NCI-H524 treated with DMSO at 0.1 percent for 48 hours (cell line): ENCODE measurements at regions not wholly inside any gene's neighbourhood (a gene's known extent, or its start where the extent isn't known, plus 50 kb on each side); places are given as distances from the start of the nearest gene placed in this dataset.
"Not testable (repeated sequence)": the region's sequence is repeated elsewhere in the genome, so short reads cannot be mapped to it uniquely, and the experiment has no call there.

Experiments used
- DNase-seq: peaks from one replicate; lab custom pipeline; 2025; lab: John Stamatoyannopoulos, UW

DNA sequence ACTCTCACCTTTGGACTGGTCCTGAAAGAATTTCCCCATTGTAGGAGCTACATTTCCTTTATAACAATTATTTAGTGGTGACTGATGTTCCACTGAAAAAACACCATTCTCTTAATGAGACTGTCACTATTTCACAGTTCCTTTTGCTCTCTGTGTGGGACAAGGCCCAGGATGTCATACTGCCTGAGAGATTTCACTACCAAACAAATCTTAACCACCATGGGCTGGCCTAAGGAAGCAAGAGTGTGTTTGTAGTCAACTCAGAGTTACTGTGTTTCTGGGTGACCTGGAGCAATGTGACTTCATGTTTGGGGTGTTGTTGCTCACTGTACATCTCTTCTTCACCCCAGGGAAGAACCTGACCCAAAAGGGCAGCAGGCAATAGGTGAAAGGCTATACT is 50.1 kb upstream of the ZNF608 start:
- no peak for DNase-seq

DNA sequence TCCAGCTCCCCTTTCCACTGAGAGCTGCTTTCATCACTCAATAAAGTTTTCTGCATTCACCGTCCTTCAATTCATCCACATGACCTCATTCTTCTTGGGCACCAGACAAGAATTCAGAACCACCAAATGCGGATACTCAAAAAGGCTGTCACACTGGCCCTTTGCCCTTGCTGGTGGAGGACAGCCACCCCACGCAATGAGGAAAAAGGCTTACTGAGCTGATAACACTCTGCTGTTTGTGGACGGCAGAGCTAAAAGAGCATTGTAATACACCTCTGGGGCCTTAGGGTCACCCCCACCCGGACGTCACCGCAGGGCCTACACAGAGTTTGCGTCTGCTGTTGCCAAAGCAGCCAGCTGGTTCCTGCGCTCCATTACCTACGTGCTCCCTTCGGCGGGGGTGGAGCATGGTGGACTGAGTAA is 51.2 kb upstream of the ZNF608 start:
- no peak for DNase-seq

DNA sequence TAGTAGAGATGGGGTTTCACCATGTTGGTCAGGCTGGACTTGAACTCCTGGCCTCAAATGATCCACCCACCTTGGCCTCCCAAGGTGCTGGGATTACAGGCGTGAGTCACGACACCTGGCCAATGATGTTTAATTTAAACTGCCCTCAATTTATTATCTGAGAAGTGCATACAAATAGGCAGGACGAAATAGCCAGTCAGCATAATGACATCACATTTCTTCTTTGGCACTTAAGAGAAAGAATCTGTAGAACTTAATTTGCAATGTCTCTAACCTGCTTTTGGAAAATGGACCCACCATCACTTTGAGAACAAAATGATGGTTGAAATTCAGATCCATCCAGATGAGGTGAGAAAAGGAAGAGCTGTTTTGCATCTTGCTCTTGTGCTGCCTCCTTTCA is 52.5 kb upstream of the ZNF608 start:
- DNase-seq, result no peak

DNA sequence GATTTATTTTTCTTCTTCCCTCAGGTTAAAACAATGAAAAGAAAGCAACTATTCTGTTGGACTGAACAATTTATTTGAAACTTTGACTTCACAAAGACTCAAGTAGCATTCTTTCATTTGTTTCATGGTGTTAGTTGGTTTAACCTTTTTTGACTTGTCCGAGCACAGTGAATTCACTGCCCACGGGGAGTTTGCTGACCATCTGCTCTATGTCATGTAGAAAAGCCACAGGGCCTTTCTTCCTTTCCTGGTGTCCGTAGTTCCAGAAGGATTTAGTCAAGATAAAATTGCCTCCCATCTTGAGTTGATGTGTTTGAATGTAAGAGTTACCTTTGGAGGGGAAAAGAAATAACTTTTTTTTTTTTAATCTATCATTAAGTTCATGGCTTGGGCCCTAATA is 55.1 kb upstream of the ZNF608 start:
- DNase-seq, result no peak

DNA sequence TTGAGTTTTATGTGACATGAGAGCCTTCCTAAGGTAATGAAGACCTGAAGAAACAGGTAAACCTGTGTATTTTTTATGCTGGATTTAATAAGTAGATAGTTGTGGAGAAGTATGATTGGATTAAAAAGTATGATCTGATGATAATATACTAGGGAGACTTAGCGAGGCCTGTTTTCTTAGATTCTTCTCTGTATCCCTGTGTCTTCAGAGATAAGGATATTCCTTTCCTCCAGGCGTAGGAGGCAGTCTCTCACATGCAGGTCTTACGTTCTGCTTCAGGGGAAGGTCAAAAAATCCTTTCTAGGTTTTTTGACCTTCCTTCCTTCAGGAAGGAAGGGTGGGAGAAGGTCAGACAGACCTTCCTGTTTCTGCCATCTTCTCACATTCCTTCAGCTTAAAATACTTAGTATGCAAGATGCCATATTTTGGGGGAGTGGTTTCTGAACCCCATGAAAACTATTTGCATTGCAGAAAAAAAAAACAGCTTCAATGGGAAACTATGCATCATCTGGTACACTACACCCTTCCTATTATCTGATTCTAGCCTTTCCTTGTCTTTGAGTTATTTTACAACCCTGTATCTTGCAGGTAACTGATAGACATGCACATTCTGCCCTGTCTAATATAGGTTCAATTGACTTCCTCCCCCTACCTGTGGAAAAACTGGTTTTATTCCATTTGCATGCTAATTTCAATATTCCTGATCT is 57.3 kb upstream of the ZNF608 start:
- no peak for DNase-seq

DNA sequence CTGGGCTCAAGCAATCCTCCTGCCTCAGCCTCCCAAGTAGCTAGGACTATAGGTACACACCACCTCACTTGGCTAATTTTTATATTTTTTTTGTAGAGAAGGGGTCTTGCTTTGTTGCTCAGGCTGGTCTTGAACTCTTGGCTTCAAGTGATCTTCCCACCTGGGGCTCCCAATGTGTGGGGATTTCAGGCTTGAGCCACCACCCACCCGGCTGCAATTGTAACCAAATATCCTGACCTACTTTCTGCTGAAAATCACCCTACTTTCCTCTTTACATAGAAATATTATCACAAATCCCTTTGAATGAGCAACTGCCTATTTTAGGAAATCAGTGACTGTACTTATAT is 59.6 kb upstream of the ZNF608 start:
- no peak for DNase-seq

DNA sequence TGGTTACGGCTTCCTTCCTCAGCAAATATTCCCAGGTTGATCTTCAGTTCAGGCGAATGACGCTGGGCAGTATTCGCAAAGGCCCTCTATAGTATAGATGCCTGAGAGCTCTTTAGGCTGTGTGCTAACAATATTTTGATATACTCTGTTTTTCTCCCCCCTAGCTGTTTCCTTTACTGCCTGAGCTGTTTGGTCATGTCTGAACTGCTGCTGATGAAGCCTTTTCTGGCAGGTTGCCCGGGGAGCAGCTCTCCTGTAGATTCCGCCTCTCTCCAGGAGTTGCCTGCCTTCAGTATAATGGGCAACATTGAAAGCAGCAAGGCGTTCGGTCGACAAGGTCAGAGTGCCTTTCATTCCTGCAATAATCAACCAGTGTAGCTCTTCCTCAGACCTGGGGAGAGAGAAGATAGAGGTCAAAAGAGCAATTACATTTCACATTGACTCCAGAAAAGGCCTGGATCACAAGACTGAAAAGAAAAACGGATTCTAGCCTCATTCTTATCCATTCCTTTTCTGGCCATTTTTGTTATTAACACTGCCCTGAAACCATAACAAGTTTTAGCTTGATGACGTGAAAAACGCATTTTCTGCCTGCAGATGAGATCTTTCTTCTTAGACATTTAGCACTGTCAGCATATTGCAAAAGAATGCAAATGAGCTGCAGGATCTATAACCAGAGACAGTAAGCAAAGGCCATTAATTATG is 60.1 kb upstream of the ZNF608 start:
- DNase-seq, result peak; percentile 21

DNA sequence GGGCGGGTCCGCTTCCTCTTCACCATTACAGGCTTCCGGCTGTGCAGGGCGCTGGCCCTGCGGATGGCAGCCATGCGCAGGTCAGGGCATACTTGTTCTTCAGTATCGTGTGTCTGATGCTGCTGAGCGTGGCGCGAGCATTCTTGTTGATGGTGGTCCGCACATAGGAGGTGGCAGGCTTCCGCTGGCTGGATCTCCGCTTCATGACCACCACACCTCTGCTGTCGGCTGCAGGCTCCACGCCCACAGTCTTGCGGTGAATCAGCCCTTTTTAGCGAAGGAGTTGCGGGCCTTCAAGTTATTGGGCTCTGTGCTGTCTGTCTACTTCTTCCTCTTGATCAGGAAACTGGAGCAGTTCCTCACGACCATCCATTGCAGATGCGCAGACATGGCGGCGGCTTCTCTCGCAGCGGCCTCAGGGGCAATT is 62.4 kb upstream of the ZNF608 start:
- DNase-seq, result no peak

DNA sequence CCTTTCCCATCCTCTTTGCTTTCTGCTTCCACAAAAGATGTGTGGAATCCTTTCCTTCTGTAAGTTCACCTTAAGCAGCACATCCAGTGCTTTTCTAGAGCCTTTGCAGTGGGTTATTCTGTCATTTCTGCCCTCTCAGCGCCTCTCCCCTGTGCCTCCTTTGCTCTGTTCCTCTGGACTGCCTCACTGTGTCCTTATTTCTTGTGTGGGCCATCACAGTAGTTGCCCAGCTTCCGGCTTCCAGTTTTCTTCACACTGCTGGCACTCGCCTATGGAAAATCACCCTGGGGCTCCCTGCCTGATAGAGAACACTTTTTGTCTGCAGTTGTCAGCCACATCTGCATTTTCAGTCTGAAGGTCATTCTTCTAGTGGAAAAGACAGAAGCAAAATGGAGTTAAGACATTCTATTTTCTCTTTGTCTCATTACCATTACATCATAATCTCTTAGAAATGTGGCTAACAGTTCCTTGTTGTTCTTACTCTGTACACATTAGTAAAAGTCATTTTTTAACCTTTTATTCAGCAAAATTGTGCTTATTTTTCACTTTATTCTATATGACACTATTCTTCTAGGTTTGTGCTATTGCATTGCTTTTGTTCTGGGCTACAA is 64.1 kb upstream of the ZNF608 start:
- DNase-seq, result no peak

DNA sequence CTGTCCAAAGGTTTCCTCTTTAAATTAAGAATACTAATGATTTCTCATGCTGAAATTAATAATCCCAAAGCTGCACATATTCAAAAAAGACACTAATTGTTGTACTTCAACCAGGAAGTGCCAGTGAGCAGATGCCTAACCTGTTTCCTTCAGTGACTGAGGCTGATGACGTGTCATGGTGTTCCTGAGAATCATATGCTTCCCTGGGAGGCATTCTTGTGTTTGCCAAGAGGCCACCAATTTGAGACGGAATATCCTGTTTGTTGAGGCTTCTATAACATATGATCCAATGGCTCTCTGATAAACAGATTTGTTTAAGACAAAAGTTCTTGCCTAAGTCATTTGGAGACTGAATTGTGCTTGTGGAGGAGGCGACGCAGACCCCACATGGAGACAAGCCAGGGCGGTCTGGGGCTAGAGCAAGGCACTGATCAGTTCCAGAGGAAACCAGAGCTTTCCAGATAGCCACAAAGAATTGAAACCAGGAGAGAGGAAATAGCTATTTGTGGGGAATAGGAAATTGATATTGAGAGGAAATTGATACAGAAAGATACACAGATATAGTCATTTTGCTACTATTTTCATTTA is 66.4 kb upstream of the ZNF608 start:
- no peak for DNase-seq

DNA sequence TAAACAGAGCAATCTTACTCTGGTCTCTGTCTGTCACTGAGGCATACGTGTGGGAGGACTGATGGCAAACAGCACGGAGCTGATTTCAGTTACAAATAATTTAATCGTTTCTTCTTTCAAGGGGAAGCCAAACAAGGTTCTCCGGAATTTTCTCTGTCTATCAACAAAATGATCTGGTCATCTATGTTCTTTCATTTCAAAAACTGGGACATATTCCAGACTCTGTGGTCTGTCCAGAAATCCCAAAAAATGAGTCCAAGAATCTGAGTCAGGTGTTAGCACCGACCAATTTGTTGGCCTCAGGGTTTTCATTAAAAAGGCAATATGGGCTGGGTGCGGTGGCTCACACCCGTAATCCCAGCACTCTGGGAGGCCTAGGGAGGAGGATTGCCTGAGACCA is 69.9 kb upstream of the ZNF608 start:
- DNase-seq, result no peak

DNA sequence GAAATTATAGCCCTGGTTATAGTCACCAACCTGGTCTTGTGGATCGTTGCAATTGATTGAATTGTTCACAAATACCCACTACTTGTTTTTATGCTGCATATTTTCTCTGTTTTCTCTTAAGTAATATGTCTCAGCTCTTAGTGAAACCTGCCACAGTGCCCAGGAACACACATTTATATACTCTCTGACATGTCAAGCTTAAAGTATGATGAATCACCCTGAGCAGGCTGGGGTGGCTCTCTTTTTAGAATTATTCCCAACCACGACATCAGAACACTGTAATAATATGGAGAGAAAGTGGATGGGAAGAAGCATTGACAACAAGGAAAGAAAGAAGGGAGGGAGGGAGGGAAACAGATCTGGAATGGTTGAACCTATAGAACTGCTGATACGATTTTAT is 72.8 kb upstream of the ZNF608 start:
- no peak for DNase-seq

DNA sequence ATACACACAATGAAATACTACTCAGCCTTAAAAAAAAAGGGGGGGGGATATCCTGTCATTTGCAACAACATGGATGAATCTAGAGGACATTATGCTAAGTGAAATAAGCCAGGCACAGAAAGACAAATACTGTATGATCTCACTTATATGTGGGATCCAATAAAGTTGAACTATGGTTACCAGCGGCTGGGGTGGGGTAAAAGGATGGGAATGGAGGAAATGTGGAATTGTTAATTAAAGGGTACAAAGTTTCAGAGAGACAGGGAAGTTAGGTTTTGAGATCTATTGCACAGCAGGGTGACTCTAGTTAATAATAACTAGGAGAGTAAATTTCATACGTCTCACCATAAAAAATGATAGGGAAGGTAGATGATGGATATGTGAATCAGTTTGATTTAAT is 76.2 kb upstream of the ZNF608 start:
- no peak for DNase-seq

DNA sequence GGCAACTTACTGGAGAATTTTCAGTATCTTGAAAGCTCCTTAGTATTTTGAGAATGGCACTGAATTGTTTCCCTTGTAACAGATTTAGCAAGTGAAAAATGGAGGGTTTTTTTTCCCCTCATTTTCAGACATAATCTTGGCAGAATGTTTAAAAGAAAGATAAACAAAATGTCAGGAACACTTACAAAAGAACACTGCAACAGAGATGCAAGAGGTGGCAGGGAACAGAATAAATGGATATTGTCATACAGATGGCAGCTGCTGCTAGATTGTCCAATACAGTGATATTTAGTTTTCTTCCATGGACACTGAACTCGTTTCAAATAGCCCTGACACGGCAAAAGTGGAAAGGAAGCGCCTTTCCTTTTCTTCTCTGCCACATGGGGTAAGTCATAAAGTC is 76.9 kb upstream of the ZNF608 start:
- DNase-seq, result peak; percentile 57

DNA sequence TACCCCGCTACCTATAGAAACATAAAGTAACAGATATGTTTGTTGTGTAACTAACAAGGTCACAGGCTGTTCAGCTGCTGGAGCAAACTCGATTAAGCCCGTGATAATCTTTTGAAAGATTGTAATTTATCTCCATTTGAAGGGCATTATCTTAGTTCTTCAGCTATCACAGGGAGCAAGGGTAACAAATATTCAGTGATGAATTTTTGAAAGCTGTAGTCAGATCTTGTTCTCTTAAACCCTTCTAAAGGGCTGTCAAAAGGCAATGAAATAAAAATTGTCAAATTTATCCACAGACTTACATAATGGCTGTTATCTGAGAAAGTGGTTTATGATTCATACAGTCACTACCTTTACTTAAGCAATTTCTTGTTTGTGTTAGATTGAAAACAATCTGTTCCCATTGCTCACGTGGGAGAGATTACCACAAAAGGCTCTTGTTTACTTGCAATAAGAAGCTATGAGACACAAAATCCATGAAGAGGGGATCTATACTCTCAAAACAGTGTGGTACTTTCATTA is 78.3 kb upstream of the ZNF608 start:
- DNase-seq, result no peak

DNA sequence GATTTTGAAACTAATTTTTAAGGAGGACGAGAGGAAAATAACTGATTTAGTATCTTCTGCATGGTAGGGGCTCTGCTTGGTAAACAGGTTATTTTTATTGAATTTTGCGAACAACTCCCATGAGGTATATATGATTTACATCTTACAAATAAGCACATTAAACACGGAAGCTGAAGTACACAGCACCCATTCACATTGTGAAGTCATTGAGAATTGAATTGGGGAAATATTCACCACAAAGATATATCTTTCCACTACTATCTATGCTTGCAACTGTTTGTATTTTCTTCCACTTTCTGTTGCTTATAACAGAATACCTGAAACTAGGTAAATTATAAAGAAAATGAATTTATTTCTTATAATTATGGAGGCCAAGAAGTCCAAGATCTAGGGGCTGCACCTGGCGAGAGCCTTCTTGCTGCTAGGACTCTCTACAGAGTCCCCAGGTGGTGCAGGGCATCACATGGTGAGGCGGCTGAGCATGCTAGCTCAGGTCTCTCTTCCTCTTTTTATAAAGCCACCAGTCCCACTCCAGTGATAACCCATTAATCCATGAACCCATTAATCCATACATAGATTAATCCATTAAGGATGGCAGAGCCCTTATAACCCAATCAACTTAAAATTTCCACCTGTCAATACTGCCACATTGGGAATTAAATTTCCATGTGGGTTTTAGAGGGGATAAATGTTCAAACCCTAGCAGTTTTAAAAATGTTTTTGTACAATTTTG is 79.0 kb upstream of the ZNF608 start:
- no peak for DNase-seq

DNA sequence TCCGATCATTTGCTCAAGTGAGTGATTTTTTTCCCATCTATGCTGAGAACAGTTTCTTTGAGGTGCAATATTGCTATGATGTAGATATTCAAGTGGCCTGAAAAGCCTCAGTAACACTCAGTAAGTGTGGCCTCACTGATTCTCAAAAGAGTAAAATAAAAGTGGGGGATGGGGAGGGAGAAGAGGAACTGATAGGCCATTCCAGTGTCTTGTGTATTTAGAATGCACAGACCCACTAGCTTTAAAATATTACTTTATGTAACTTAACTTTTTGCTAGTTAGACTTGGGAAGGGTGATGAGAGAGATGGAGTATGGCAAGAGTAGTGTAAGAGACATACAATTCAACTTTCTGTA is 79.5 kb upstream of the ZNF608 start:
- no peak for DNase-seq

DNA sequence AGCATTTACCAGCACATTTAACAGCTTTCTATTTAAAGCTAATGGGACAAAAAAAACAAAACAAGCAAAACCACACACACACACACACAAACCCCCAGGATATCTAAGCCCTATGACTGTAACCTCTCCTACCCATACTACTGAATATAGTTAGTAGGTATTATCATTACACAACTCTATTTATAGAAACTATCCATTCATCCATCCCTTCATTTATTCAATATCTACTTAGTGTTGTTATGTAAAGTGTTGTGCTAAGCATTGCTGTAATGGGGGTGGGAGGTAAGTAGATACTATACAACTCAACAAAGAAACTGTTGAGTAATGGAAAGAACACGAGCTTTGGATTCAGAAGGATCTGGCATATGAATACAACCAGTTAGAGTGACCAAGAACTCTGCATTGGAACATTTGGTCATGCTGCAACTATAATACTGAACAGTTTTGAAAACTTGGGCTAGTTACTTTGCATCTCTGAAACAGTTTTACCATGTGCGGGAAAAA is 82.3 kb upstream of the ZNF608 start:
- no peak for DNase-seq

DNA sequence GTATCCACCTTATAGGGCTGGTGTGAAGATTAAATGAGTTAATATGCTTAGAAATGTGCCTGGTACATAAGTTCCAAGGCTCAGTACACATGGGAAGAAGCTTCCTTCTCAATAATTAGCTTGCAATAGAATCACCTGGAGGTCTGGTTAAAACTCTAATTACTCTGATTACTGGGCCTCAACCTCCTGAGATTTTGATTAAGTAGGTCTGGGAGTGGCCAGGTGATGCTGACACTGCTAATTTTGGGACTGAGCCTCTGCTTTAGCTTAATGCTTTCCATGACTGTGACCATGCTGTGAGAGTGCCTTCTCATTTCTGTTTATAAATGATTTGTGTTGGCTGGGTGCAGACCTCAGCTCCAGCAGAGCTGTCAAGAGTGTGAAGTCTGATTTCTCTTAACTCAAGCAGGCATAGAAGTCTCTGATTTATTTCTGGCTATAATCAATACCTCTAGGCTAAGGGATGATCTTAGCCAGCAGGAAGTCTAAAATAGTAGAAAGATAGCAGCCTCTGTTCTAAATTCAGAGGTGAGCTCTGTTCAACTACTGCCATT is 85.3 kb upstream of the ZNF608 start:
- DNase-seq, result no peak

DNA sequence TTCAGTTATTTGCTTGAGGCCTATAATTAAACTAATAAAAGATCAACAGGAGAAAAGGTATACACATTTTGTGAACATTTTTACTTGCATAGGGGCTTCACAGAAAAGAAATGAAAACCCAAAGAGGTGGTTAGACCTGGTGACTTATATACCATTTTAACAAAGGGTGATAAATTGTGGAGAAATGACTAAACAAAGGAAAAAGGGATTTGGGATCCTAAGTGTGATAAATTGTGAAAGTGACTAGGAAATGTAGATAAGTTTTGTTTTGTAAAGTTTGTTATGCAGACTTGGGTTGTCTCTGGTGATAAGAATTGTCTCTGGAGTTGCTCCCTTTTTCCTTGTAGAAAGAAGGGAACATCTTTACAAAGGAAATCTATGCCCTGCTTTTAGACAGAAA is 86.1 kb upstream of the ZNF608 start:
- no peak for DNase-seq

DNA sequence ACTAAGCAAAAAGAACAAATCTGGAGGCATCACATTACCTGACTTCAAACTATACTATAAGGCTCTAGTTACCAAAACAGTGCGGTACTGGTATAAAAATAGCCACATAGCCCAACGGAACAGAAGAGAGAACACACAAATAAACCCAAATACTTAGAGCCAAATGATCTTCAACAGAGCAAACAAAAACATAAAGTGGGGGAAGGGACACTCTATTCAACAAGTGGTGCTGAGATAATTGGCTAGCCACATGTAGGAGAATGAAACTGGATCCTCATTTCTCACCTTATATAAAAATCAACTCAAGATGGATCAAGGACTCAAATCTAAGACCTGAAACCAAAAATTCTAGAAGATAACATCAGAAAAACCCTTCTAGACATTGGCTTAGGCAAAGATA is 89.9 kb upstream of the ZNF608 start:
- not testable (repeated sequence) for DNase-seq
